GM19043 (cell line): ENCODE measurements at regions not wholly inside any gene's neighbourhood (a gene's known extent, or its start where the extent isn't known, plus 50 kb on each side); places are given as distances from the start of the nearest gene placed in this dataset.
"Not testable (repeated sequence)": the region's sequence is repeated elsewhere in the genome, so short reads cannot be mapped to it uniquely, and the experiment has no call there.

ENCODE experiments used
- ATAC-seq: cut with Tn5 transposase; IDR thresholded peaks from one replicate; pipeline ENCODE4 v1.9.1; 2021; ENCODE audit warnings: low read depth; ENCODE audit not compliant: unreplicated experiment

DNA sequence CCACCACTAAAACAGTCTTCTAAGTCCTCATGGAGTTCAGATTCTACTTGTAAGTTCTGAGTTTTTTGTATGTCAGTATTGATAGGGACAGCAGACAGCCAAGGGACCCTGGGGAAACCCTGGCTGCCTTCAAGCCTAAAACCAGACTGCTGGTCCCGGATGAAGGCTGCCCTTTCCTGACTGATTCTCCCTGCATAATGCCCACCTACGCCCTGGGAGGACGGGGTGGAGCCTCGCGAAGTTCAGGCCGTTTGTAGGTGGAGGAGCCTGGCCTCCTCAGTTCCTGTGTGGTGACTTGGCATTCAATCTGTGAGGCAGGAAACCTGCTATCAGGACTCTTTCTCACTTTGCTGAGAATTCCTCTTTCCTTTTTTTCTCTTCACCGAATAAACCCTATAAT lies 120.3 kb upstream of the LGSN start:
- ATAC-seq, result no peak

DNA sequence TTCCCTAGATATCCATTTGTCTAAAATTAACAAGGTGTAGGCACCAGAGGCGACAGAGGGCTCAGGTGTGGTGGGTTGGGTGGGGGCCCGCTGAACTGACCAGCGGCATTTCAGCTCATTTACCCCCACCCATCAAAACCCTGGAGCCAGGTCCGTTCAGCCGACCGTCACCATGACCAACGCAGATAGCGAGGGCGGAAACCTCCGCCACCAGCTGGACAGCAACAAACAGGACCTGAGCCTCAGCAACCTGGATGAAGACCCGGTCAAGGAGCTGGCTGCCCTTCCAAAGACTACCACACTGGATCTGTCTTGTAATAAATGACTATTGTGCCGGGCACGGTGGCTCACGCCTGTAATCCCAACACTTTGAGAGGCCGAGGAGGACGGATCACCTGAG lies 120.8 kb upstream of the LGSN start:
- ATAC-seq, result no peak

DNA sequence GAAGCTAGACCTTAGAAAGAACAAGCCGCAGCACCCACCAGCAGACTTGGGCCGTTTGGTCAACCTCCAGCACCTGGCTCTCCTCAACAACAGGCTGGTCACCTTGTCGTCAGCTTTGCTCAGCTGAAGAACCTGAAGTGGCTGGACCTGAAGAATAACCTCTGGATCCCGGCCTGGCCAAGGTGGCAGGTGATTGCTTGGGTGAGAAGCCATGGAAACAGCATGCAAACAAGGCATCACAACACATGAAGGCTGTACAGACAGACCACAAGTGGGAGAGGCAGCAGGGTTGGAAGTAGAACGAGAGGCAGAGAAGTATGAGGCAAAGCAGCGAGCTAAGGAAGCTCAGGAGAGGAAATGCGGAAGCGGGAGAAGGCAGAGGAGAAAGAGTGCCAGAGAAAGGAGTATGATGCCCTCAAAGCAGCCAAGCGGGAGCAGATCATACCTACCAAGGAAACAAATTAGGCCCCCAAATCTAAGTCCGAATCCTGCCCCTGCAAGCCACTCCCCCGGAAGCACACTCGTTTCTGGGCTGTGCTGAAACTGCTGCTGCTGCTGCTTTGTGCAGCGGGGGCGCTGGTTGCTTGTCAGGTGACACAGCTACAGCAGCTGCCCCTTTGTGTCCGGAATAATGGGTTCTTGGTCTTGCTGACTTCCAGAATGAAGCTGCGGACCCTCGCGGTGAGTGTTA lies 121.6 kb upstream of the LGSN start:
- no peak for ATAC-seq

DNA sequence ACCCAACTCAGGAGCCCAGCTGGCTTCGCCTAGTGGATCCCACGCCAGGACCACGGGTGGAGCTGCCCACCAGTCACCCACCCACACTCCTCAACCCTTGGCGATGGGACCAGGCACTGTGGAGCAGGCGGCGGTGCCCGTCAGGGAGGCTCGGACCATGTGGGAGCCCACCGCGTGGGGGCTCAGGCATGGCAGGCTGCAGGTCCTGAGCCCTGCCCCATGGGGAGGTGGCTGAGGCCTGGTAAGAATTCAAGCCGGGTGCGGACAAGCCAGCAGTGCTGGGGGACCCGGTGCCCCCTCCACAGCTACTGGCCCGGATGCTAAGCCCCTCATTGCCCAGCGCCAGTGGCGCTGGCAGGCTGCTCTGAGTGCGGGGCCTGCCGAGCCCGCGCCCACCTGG lies 123.1 kb upstream of the LGSN start:
- ATAC-seq, result no peak

DNA sequence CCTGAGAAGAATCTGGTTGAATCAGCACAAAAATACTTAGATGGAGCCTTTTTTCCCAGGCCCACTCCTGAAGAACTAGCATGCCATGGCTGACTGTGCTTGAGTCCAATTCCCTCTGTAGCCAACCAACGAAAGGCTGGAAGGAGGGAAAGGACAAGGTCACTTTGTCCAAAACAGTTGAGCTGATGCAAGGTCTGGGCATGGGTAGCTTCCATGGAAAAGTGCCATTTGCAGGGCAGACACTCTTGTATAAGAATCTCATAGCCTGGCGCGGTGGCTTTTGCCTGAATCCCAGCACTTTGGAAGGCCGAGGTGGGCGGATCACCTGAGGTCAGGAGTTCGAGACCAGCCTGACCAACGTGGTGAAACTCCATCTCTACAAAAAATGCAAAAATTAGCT lies 125.0 kb upstream of the LGSN start:
- ATAC-seq, result no peak

DNA sequence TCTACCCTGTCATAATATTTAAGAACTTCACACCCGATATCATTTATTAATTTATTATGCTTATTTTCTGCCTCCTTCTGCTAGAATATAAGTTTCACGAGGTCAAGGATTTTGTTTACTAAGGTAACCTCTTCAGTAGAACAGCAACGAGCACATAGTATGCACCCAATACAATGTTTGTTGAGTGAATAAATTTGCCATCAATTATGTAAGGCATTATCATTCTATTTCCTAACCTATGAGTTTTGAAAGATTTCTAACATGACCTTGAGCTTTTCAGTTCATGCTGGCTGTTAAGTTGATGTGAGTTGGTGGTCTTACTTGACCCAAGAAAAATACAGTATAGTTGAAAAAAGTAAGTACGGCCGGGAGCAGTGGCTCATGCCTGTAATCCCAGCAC lies 125.9 kb upstream of the LOC128125822 start:
- no peak for ATAC-seq

DNA sequence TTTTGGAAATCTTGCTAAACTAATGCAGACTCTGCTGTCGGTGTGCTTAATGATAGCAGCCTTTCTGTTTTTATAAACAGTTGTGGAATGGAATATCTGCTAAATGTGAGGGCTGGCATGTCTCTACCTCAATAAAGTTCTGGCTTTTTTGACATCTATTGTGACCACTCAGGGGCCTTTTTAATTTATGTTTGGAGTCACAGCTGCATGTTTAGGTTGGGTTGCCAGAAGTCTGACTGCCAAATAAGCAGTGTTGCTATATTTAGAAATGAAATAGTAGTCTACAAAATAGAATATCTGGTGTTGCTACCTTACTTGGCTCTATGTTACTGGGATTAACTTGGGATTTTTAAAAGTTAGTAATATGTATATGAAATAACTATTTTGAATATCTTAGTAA lies 125.1 kb upstream of the LOC128125822 start:
- no peak for ATAC-seq

DNA sequence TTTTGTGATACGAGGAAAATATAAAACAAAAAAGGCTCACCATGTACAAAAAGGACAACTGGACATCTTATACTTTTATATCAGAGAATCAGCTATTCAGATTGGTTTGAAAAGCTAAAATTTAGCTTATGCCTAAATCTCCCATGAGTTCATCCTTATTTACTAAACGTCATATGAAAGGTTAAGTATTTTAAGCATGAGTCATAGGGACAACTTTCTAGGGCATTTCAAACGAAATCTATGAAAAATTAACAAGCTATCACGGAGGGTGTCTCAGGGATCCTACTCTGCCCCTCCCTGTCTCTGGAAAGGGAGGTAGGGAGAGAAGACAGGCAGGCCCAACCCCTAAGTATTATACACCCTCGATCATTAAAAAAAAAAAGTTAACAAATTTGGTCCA lies 124.1 kb upstream of the LOC128125822 start:
- no peak for ATAC-seq

DNA sequence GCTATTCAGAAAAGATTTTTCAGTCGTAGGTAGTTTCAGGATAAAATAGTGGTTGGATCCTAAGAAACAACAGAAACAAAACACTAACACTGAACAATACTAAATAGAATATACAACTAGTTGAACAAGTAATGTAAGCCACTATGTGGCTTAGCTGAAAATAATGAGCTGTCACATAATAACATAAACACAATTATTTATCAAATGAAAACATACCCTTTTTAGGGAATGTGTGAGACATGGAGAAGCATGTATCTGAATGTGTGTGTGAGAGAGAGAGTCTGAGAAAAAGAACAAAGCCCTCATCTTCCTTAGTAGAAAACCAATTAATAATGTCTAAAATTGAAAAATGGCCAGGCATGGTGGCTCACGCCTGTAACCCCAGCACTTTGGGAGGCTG lies 122.6 kb upstream of the LOC128125822 start:
- ATAC-seq, result no peak

DNA sequence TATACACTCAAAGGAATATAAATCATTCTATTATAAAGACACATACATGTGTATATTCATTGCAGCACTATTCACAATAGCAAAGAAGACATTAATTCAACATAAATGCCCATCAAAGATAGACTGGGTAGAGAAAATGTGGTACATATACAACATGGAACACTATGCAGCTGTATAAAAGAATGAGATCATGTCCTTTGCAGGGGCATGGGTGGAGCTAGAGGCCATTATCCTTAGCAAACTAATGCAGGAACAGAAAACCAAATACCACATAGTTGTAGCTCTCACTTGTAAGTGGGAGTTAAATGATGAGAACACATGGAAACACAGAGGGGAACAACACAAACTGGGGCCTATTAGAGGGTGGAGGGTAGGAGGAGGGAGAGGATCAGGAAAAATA lies 121.0 kb upstream of the LOC128125822 start:
- no peak for ATAC-seq

DNA sequence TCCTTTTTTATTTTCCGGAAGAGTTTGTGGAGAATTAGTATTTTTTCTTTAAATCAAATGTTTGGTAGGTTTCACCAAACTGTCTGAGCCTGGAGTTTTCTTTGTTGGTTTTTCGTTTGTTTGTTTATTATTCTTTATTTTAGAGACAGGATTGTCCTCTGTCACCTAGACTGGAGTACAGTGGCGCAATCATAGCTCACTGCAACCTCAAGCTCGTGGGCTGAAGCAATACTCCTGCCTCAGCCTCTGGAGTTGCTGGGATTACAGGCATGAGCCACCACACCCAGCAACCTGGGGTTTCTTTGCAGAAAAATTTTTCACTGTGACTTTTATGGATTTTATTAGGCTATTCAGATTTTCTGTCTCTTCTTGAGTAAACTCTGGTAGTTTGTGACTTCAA lies 120.2 kb upstream of the LOC128125822 start:
- no peak for ATAC-seq

DNA sequence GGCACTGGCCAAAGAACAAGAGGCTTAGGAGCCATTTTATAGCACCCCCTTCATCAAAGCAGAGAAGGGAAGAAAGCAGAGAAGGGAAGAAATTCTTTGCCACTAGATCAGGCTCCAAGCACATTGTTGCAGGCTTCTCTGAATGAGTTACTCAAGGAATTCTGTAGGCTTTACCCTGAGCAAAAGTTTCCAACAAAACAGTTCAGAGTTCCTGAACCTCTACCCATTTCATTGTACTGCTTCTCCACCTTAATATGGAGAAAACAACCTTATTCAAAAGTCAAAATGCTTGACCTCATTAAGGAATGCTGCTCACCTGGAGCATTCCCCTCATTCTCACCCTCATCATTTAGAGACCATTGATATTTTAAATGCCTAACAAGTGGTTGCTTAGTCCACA lies 115.5 kb upstream of the LOC128125822 start:
- ATAC-seq, result no peak

DNA sequence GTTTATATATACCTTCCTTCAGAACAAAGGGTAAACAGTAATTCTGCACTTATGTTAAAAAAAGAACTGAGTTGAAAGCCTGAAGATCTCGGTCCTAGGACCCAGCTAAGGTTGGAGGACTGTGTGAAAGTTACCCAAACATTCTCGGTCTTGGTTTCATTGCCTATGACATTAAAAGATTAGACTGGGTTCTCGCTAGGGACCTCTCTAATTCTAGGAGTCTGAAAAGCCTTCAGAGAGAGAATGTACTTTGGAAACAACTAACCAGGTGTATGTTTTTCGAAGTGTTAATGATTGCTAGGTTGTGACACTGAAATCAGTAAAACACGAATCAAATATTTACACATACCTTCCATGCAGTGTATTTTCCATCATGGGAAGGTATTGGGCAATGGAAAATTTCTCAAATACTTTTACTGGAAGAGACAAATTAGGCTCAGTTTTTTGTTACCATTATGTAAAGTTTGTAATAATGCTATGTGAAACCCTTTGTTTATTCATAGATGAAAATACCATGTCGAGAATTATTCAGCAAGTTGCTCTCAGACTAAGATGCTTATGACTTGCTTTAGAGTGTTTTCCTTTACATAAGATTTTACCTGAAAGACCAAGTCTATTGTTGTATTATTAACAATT lies 113.7 kb upstream of the LOC128125822 start:
- peak; percentile 85 for ATAC-seq

DNA sequence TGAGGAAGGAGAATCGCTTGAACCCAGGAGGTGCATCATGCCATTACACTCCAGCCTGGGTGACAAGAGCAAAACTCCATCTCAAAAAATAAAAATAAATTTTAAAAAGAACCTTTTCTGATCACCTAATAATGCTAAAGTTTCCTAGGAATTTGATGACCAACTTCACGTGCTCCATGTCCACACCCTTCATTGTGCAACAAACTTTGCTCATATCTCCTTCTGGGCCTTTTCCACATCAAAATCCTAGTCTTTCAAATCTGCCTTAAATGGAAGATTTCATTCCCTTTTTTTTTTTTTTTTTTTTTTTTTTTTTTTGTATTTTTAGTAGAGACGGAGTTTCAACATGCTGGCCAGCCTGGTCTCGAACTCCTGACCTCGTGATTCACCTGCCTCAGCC lies 112.5 kb upstream of the LOC128125822 start:
- ATAC-seq, result no peak

DNA sequence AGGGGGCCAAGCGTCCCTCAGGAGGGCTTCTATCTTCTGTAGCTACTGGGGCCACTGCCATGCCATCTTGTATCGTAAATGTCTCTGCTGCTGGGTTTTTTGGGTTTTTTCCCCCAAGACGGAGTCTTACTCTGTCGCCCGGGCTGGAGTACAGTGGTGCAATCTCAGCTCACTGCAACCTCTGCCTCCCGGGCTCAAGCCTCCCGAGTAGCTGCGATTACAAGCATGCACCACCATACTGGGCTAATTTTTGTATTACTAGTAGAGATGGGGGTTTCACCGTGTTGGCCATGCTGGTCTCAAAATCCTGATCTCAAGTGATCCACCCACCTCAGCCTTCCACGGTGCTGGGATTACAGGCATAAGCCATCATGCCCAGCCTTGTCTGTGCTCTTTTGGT lies 111.3 kb upstream of the LOC128125822 start:
- ATAC-seq, result no peak

DNA sequence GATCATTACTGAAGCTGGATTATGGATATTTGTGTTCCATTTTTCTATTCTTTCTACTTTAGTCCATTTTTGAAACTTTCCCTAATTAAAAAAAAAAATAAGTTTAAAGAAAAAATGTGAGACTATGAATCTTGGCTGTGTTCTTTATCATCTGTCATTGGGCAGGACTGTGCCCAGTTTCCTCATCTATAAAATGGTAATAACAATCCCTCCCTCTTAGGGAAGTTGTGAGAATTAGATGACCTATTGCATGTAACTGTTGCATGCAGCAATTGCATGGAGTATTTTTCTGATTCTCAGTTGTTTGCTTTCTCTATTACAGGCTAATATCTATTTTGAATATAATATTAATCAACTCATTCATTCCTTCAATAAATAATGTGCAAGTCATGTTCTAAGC lies 108.2 kb upstream of the LOC128125822 start:
- ATAC-seq, result no peak

DNA sequence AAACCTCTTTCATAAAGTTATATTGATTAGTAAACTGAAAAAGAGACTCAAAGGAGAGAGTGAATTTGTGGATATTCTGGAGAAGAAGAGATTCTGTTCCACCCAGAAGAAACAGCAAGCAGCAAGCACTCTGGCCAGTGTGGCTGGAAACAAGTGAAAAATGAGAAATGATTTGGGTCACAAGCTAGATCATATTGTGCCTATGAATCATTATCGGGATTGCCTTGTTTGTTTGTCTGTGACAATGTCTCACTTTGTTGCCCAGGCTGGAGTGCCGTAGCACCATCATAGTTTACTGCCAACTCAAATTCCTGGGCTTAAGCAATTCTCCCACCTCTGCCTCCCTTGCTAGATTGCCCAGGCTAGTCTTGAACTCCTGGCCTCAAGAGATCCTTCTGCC lies 106.5 kb upstream of the LOC128125822 start:
- ATAC-seq, result no peak

DNA sequence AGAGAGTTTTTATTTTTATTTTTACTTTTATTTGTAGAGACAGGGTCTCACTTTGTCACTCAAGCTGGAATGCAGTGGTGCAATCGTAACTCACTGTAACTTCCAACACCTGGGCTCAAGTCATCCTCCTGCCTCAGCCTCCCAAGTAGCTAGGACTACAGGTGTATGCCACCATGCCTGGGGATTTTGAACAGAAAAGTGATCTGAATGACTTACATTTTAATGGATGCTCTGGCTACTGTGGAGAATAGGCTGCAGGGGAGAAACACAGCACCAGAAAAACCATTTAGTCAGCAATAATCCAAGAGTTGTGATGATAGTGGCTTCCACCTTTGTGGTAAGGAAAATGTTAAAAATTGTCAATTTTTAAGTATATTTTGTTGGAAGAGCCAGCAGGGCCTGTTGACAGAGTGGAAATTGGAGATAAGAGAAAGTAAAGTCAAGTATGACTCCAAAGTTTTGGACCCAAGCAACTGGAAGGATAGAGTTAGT lies 106.0 kb upstream of the LOC128125822 start:
- ATAC-seq, result no peak

DNA sequence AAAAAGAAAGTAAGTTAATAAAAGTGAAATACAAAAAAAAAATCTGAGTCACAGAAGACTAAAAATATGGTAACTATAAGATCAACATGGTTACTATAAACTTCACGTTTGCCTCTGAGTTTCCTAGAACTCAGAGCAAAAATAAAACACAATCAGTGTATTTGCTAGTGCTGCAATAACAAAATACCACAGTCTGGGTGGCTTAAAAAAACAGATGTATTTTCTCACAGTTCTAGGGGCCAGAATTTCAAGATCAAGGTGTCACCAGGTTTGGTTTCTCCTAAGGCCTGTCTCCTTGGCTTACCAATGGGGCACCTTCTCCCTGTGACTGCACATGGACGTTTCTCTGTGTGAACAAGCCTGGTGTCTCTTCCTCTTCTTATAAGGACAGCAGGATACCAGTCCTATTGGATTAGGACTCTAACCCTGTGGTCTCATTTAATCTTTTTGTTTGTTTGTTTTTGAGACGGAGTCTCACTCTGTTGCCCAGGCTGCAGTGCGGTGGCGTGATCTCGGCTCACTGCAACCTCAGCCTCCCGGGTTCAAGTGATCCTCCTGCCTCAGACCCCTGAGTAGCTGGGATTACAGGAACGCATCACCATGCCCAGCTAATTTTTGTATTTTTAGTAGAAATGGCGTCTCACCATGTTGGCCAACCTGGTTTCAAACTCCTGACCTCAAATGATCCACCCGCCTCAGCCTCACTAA lies 104.9 kb upstream of the LOC128125822 start:
- ATAC-seq, result no peak

DNA sequence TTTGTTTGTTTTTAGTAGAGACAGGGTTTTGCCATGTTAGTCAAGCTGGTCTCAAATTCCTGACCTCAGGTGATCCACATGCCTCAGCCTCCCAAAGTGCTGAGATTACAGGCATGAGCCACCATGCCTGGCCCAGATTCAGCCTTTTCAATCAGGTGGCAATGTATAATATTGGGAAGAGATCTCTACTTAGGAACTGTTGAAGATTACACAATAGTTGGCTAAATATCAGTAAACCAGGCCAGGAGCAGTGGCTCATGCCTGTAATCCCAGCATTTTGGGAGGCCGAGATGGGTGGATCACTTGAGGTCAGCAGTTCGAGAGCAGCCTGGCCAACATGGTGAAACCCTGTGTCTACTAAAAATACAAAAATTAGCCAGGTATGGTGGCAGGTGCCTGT lies 101.1 kb upstream of the LOC128125822 start:
- not testable (repeated sequence) for ATAC-seq

DNA sequence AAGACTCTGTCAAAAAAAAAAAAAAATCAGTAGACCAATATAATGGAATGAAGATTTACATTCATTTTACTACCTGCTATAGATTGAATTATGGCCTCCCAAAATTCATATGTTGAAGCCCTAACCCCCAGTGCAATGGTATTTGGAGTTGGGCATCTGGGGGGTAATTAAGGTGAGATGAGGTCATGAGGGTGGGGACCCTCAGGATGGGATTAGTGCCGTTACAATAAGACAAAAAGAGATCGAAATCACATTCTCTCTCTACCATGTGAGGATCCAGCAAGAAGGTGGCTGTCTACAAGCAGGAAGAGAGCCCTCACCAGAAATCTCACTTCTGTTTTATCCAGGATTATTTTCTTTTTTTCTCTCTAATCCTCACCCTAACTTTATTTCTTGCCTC lies 100.6 kb upstream of the LOC128125822 start:
- no peak for ATAC-seq

DNA sequence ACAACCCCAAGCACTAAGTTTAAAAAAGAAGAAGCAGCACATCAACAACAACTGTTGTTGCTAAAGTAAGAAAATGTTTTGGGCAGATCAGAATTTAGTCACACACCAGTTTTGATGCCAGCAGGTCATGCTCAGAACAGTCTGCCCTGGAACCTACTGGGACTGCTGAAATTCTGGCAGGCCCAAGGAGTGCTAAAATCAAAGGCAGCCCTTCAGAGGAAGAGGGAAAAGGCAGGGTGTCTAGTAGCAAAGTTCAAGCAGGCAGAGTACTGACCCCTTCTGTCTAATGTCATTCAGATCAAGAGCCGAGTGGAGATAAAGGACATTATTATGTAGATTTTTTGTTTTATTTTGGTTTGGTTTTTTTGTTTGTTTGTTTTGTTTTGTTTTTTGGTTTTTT lies 96.6 kb upstream of the LOC128125822 start:
- no peak for ATAC-seq
